ENCODE measurements at regions not wholly inside any gene's neighbourhood (a gene's known extent, or its start where the extent isn't known, plus 50 kb on each side); places are given as distances from the start of the nearest gene placed in this dataset.
"Not testable (repeated sequence)": the region's sequence is repeated elsewhere in the genome, so short reads cannot be mapped to it uniquely, and the experiment has no call there.

DNA sequence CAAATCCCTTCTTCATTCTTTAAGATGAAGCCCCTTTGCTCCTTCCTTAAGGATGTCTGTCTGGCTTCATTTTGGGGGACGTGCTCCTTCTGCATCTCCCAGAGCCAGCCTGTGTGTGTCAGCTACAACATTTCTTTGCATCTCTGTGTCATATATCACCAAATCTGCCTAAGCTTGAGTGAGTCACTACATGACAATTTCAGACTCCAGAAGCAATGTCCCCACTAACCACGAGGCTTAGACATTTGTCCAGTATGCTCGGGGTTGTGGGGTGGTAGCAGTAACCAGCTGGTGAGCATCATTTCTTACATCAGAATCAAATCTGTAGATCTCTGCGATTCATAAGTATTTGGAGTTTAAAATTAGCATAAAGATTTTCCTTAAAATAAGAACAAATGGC, 54.1 kb upstream of the USP14 start:
- not testable (repeated sequence) for DNase-seq

DNA sequence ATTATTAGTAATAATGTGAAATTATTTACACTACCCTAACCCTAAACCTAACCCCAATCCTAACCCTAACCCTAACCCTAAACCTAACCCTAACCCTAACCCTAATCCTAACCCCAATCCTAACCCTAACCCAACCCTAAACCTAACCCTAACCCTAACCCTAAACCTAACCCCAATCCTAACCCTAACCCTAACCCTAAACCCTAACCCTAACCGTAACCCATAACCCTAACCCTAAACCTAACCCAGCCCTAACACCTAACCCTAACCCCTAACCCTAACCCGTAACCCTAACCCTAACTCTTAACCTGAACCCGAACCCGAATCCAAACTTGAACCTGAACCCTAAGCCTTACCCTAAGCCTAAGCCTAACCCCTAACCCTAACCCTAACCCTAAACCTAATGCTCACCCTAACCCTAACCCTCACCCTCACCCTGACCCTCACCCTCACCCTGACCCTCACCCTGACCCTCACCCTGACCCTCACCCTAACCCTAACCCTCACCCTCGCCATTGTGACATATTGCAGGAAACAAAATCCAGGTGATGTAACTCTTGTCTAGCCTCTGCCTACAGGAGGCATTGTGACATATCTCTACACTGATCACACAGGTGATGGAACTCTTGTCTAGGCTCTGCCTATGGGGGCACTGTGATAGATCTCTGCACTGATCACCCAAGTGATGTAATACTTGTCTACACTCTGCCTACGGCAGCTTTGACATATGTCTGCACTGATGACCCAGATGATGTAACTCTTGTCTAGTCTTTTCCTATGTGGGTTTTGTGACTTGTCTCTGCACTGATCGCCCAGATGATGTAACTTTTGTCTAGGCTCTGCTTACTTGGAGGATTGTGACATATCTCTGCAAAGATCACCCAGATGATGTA, 53.0 kb upstream of the USP14 start:
- not testable (repeated sequence) for DNase-seq

DNA sequence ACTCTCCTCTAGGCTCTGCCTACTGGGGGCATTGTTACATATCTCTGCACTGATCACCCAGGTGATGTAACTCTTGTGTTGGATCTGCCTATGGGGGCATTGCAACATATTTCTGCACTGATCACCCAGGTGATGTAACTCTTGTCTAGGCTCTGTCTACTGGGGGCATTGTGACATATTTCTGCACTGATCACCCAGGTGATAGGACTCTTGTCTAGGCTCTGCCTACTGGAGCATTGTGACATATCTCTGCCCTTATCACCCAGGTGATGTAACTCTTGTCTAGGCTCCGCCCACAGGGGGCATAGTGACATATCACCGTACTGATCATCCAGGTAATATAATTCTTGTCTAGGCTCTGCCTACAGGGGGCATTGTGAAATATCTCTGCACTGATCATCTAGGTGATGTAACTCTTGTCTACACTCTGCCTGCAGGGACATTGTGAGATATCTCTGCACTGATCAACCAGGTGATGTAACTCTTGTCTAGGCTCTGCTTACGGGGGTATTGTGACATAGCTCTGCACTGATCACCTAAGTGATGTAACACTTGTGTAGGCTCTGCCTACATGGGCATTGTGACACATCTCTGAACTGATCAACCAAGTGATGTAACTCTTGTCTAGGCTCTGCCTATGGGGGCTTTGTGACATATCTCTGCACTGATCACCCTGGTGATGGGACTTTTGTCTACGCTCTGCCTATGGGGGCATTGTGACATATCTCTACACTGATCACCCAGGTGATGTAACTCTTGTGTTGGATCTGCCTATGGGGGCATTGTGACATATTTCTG, 52.1 kb upstream of the USP14 start:
- DNase-seq, result not testable (repeated sequence)

DNA sequence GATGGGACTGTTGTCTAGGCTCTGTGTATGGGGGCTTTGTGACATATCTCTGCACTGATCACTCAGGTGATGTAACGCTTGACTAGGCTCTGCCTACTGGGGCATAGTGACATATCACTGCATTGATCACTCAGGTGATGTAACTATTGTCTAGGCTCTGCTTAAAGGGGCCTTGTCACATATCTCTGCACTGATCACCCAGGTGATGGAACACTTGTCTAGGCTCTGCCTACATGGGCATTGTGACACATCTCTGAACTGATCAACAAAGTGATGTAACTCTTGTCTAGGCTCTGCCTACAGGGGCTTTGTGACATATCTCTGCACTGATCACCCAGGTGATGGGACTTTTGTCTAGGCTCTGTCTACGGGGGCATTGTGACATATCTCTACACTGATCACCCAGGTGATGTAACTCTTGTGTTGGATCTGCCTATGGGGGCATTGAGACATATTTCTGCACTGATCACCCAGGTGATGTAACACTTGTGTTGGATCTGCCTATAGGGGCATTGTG, 51.4 kb upstream of the USP14 start:
- DNase-seq, result not testable (repeated sequence)

DNA sequence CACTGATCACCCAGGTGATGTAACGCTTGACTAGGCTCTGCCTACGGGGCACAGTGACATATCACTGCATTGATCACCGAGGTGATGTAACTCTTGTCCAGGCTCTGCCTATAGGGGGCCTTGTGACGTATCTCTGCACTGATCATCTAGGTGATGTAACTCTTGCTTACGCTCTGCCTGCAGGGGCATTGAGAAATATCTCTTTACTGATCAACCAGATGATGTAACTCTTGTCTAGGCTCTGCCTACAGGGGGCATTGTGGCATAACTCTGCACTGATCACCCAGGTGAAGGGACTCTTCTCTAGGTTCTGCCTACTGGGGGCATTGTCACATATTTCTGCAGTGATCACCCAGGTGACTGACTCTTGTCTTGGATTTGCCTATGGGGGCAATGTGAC, 50.9 kb upstream of the USP14 start:
- DNase-seq, result not testable (repeated sequence)

DNA sequence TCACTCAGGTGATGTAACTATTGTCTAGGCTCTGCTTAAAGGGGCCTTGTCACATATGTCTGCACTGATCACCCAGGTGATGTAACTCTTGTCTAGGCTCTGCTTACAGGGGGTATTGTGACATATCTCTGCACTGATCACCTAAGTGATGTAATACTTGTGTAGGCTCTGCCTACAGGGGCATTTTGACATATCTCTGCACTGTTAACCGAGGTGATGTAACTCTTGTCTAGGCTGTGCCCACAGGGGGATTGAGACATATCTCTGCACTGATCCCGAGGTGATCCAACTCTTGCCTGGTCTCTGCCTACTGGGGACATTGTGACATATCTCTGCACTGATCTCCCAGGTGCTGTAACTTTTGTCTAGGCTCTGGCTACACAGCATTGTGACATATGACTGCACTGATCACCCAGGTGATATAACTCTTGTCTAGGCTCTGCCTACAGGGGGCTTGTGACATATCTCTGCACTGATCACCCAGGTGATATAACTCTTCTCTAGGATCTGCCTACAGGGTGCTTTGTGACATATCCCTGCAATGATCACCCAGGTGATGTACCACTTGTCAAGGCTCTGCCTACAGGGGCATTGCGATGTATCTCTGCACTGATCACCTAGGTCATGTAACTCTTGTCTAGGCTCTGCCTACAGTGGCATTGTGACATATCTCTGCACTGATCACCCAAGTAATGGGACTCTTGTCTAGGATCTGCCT, 50.3 kb upstream of the USP14 start:
- DNase-seq, result peak; percentile 53

Measured in activated CD4-positive, CD25-positive, alpha-beta regulatory T cell treated with anti-CD3 and anti-CD28 coated beads, Interleukin-2, amount 50 U/mL, for 72 hours (primary cell).